ENCODE measurements at regions not wholly inside any gene's neighbourhood (a gene's known extent, or its start where the extent isn't known, plus 50 kb on each side); places are given as distances from the start of the nearest gene placed in this dataset.

GRCh38 chr13:82693607-82694006 lies 1188.7 kb downstream of the SLITRK1 start:
- Histone ChIP-seq H3K27ac (no peak overlapping the region), H3K4me3 (no peak overlapping the region), H3K4me1 (no peaks in the 10 kb centered on the region), H3K9me3 (no peaks in the 10 kb centered on the region), H3K27me3 (ENCODE audit: insufficient read depth in 3 of 3, low read length in 2 of 3) (no peaks in the 10 kb centered on the region), H3K36me3 (ENCODE audit: insufficient read depth in 1 of 2, low read depth in 1 of 2) (no peaks in the 10 kb centered on the region)
- no peak for TF ChIP-seq CTCF (IDR thresholded peaks at IDR 0.05)
- DNase-seq (no peak), ATAC-seq (no peak)
- WGBS, 3 donors, result 75 to 85% (median 80%) methylated on average over 1 of the region's 1 CpG
- intact Hi-C loops (cut with DNase I), result no loop called here

- no peaks in the 10 kb centered on the region for H3K36me3 ChIP-seq (ENCODE audit: insufficient read depth in 1 of 2, low read depth in 1 of 2)
- intact Hi-C loops (cut with DNase I), result no loop called here
- peak overlapping the region; percentile 31 for H3K4me3 ChIP-seq
- H3K27ac ChIP-seq, result no peak overlapping the region
- no peak for TF ChIP-seq CTCF (IDR thresholded peaks at IDR 0.05)
- ATAC-seq (no peak), DNase-seq (no peak)
- H3K4me1 ChIP-seq, result no peaks in the 10 kb centered on the region
- no peaks in the 10 kb centered on the region for H3K9me3 ChIP-seq
- WGBS, 3 donors, result 24 to 46% (median 31%) methylated on average over 2 of the region's 2 CpGs
- H3K27me3 ChIP-seq (ENCODE audit: insufficient read depth in 3 of 3, low read length in 2 of 3), result no peaks in the 10 kb centered on the region
Observed at GRCh38 chr13:82688400-82688994, 1193.8 kb downstream of the SLITRK1 start.

GRCh38 chr13:82687884-82688283 lies 1194.4 kb downstream of the SLITRK1 start:
- no peak for ATAC-seq
- no peaks in the 10 kb centered on the region for H3K4me1 ChIP-seq
- no peak for TF ChIP-seq CTCF (IDR thresholded peaks at IDR 0.05)

GRCh38 chr13:82681535-82681934 lies 1200.7 kb downstream of the SLITRK1 start:
- H3K9me3 ChIP-seq, result no peaks in the 10 kb centered on the region
- no peaks in the 10 kb centered on the region for H3K36me3 ChIP-seq (ENCODE audit: insufficient read depth in 1 of 2, low read depth in 1 of 2)
- no peaks in the 10 kb centered on the region for H3K27me3 ChIP-seq (ENCODE audit: insufficient read depth in 3 of 3, low read length in 2 of 3)
- no peak for ATAC-seq
- H3K27ac ChIP-seq, result no peak overlapping the region
- H3K4me1 ChIP-seq, result no peaks in the 10 kb centered on the region
- WGBS, 3 donors, result 65 to 77% (median 70%) methylated on average over 4 of the region's 4 CpGs
- no peak overlapping the region for H3K4me3 ChIP-seq
- no peak for TF ChIP-seq CTCF (IDR thresholded peaks at IDR 0.05)
- intact Hi-C loops (cut with DNase I), result no loop called here
- DNase-seq, result no peak

More at GRCh38 chr13:82687884-82688283, 1194.4 kb downstream of the SLITRK1 start:
- H3K4me3 ChIP-seq, result no peak overlapping the region
- intact Hi-C loops (cut with DNase I), result no loop called here
- H3K9me3 ChIP-seq, result no peaks in the 10 kb centered on the region
- H3K27me3 ChIP-seq (ENCODE audit: insufficient read depth in 3 of 3, low read length in 2 of 3), result no peaks in the 10 kb centered on the region
- H3K27ac ChIP-seq, result no peak overlapping the region
- DNase-seq, result no peak
- H3K36me3 ChIP-seq (ENCODE audit: insufficient read depth in 1 of 2, low read depth in 1 of 2), result no peaks in the 10 kb centered on the region

GRCh38 chr13:82678052-82678451 lies 1204.2 kb downstream of the SLITRK1 start:
- Histone ChIP-seq H3K9me3 (no peaks in the 10 kb centered on the region), H3K36me3 (ENCODE audit: insufficient read depth in 1 of 2, low read depth in 1 of 2) (no peaks in the 10 kb centered on the region), H3K27me3 (ENCODE audit: insufficient read depth in 3 of 3, low read length in 2 of 3) (no peaks in the 10 kb centered on the region), H3K27ac (no peak overlapping the region), H3K4me3 (no peak overlapping the region), H3K4me1 (no peaks in the 10 kb centered on the region)
- no peak for DNase-seq
- ATAC-seq, result no peak
- TF ChIP-seq CTCF (IDR thresholded peaks at IDR 0.05), result no peak
- 76 to 84% (median 80%) methylated on average over 3 of the region's 3 CpGs for WGBS, 3 donors
- intact Hi-C loops (cut with DNase I), result no loop called here
